ENCODE measurements at regions not wholly inside any gene's neighbourhood (a gene's known extent, or its start where the extent isn't known, plus 50 kb on each side); places are given as distances from the start of the nearest gene placed in this dataset.

GRCh38 chr13:74487091-74487722 is 353.0 kb upstream of the KLF12 start:
- TF ChIP-seq ZNF274 (IDR thresholded peaks at IDR 0.05; ENCODE audit: low read depth, low read length) = no peak
- no peak overlapping the region for H3K4me3 ChIP-seq (ENCODE audit: low read length)

GRCh38 chr13:74485757-74486156 is 351.6 kb upstream of the KLF12 start:
- no peak for TF ChIP-seq ZNF274 (IDR thresholded peaks at IDR 0.05; ENCODE audit: low read depth, low read length)
- H3K4me3 ChIP-seq (ENCODE audit: low read length) = no peak overlapping the region

GRCh38 chr13:74479124-74479523 is 344.9 kb upstream of the KLF12 start:
- TF ChIP-seq ZNF274 (IDR thresholded peaks at IDR 0.05; ENCODE audit: low read depth, low read length) = no peak
- no peak overlapping the region for H3K4me3 ChIP-seq (ENCODE audit: low read length)

- no peak for TF ChIP-seq ZNF274 (IDR thresholded peaks at IDR 0.05; ENCODE audit: low read depth, low read length)
- H3K4me3 ChIP-seq (ENCODE audit: low read length) = no peak overlapping the region
Measured at GRCh38 chr13:74476788-74477187, 342.6 kb upstream of the KLF12 start.

- H3K4me3 ChIP-seq (ENCODE audit: low read length) = no peak overlapping the region
- TF ChIP-seq ZNF274 (IDR thresholded peaks at IDR 0.05; ENCODE audit: low read depth, low read length) = no peak
Measured at GRCh38 chr13:74476365-74476764, 342.2 kb upstream of the KLF12 start.

GRCh38 chr13:74466864-74467263 is 332.7 kb upstream of the KLF12 start:
- TF ChIP-seq ZNF274 (IDR thresholded peaks at IDR 0.05; ENCODE audit: low read depth, low read length) = no peak
- no peak overlapping the region for H3K4me3 ChIP-seq (ENCODE audit: low read length)

GRCh38 chr13:74466020-74466419 is 331.8 kb upstream of the KLF12 start:
- TF ChIP-seq ZNF274 (IDR thresholded peaks at IDR 0.05; ENCODE audit: low read depth, low read length) = no peak
- H3K4me3 ChIP-seq (ENCODE audit: low read length) = no peak overlapping the region

GRCh38 chr13:74465271-74465670 is 331.1 kb upstream of the KLF12 start:
- TF ChIP-seq ZNF274 (IDR thresholded peaks at IDR 0.05; ENCODE audit: low read depth, low read length) = no peak
- H3K4me3 ChIP-seq (ENCODE audit: low read length) = no peak overlapping the region

GRCh38 chr13:74464670-74465069 is 330.5 kb upstream of the KLF12 start:
- no peak overlapping the region for H3K4me3 ChIP-seq (ENCODE audit: low read length)
- no peak for TF ChIP-seq ZNF274 (IDR thresholded peaks at IDR 0.05; ENCODE audit: low read depth, low read length)

- TF ChIP-seq ZNF274 (IDR thresholded peaks at IDR 0.05; ENCODE audit: low read depth, low read length) = no peak
- H3K4me3 ChIP-seq (ENCODE audit: low read length) = no peak overlapping the region
Measured at GRCh38 chr13:74461011-74461410, 326.8 kb upstream of the KLF12 start.

- H3K4me3 ChIP-seq (ENCODE audit: low read length) = no peak overlapping the region
- no peak for TF ChIP-seq ZNF274 (IDR thresholded peaks at IDR 0.05; ENCODE audit: low read depth, low read length)
Measured at GRCh38 chr13:74452881-74453280, 318.7 kb upstream of the KLF12 start.

GRCh38 chr13:74452176-74452575 is 318.0 kb upstream of the KLF12 start:
- no peak overlapping the region for H3K4me3 ChIP-seq (ENCODE audit: low read length)
- no peak for TF ChIP-seq ZNF274 (IDR thresholded peaks at IDR 0.05; ENCODE audit: low read depth, low read length)

GRCh38 chr13:74450964-74451363 is 316.8 kb upstream of the KLF12 start:
- H3K4me3 ChIP-seq (ENCODE audit: low read length) = no peak overlapping the region
- TF ChIP-seq ZNF274 (IDR thresholded peaks at IDR 0.05; ENCODE audit: low read depth, low read length) = no peak

GRCh38 chr13:74450525-74450845 is 316.3 kb upstream of the KLF12 start:
- no peak for TF ChIP-seq ZNF274 (IDR thresholded peaks at IDR 0.05; ENCODE audit: low read depth, low read length)
- H3K4me3 ChIP-seq (ENCODE audit: low read length) = no peak overlapping the region

GRCh38 chr13:74449811-74450524 is 315.8 kb upstream of the KLF12 start:
- H3K4me3 ChIP-seq (ENCODE audit: low read length) = no peak overlapping the region
- no peak for TF ChIP-seq ZNF274 (IDR thresholded peaks at IDR 0.05; ENCODE audit: low read depth, low read length)
